CD14-positive monocyte (primary cell): ENCODE measurements at regions not wholly inside any gene's neighbourhood (a gene's known extent, or its start where the extent isn't known, plus 50 kb on each side); places are given as distances from the start of the nearest gene placed in this dataset.

Experiments
- DNase-seq, 3 donors: peaks; one replicate each; pipeline ENCODE4 v3.0.0-alpha.2; 2011 to 2022
- H2AFZ ChIP-seq: 2 replicates; pipeline ENCODE4 v1.6.0; 2012; ENCODE audit warnings: mild to moderate bottlenecking, low read depth, low read length, inconsistent platforms; ENCODE audit not compliant: insufficient read depth, poor library complexity, severe bottlenecking
- H3K27ac ChIP-seq, 2 donors: 1 replicate in 1 of 2; 2 replicates in 1 of 2; pipeline ENCODE4 v1.5.1; 2012 to 2013; ENCODE audit warnings: low read length in 2 of 2, control low read depth in 1 of 2, inconsistent platforms in 1 of 2, low read depth in 1 of 2, mild to moderate bottlenecking in 1 of 2
- H3K27me3 ChIP-seq, 2 donors: one replicate each; pipeline versions ENCODE4 v1.6.0 to v1.6.1; 2011 to 2013; ENCODE audit warnings: low read length in 2 of 2; ENCODE audit not compliant: control insufficient read depth in 2 of 2, insufficient read depth in 2 of 2
- H3K36me3 ChIP-seq, 2 donors: replicated peaks in 1 of 2; 1 replicate in 1 of 2; 2 replicates in 1 of 2; pipeline versions ENCODE4 v1.5.1 to v1.6.1; 2012 to 2013; ENCODE audit warnings: low read length in 2 of 2, control low read depth in 1 of 2, inconsistent platforms in 1 of 2, mild to moderate bottlenecking in 1 of 2; ENCODE audit not compliant: insufficient read depth in 2 of 2, control insufficient read depth in 1 of 2
- H3K4me1 ChIP-seq, 2 donors: 1 replicate in 1 of 2; 2 replicates in 1 of 2; pipeline versions ENCODE4 v1.5.1 to v1.6.1; 2012 to 2013; ENCODE audit warnings: low read length in 2 of 2, control low read depth in 1 of 2, inconsistent platforms in 1 of 2, mild to moderate bottlenecking in 1 of 2, moderate library complexity in 1 of 2; ENCODE audit not compliant: insufficient read depth in 2 of 2, control insufficient read depth in 1 of 2
- H3K4me2 ChIP-seq: replicated peaks from 2 replicates; pipeline ENCODE3; 2012; ENCODE audit warnings: low read length, moderate library complexity, mild to moderate bottlenecking; ENCODE audit not compliant: poor library complexity, severe bottlenecking; ENCODE audit errors: extremely low read depth
- H3K4me3 ChIP-seq, 3 experiments: fragments of 200-600 bp in 1 of 3; sonication (generic) in 1 of 3; replicated peaks in 1 of 3; 1 replicate in 2 of 3; 2 replicates in 1 of 3; pipeline ENCODE4 v1.5.1; 2011 to 2013; ENCODE audit warnings: low read length in 3 of 3, mild to moderate bottlenecking in 3 of 3, control low read depth in 2 of 3, low read depth in 2 of 3, inconsistent platforms in 1 of 3, moderate library complexity in 1 of 3
- H3K79me2 ChIP-seq: 2 replicates; pipeline ENCODE4 v1.6.0; 2012; ENCODE audit warnings: mild to moderate bottlenecking, control low read depth, inconsistent platforms, low read length, moderate library complexity; ENCODE audit not compliant: insufficient read depth
- H3K9ac ChIP-seq: 2 replicates; pipeline ENCODE4 v1.6.0; 2017; ENCODE audit warnings: low read length, mild to moderate bottlenecking; ENCODE audit not compliant: insufficient read depth, poor library complexity, severe bottlenecking
- H3K9me3 ChIP-seq, 2 donors: replicated peaks in 1 of 2; 1 replicate in 1 of 2; 2 replicates in 1 of 2; pipeline versions ENCODE4 v1.5.1 to v1.6.1; 2012 to 2013; ENCODE audit warnings: low read length in 2 of 2, control low read depth in 1 of 2; ENCODE audit not compliant: control insufficient read depth in 1 of 2, insufficient read depth in 1 of 2
- H4K20me1 ChIP-seq: 2 replicates; pipeline ENCODE4 v1.6.0; 2012; ENCODE audit warnings: mild to moderate bottlenecking, low read length, control low read depth, moderate library complexity; ENCODE audit not compliant: insufficient read depth
- H3K27ac Mint-ChIP-seq, 7 donors: one replicate each; pipeline ENCODE4 v1.8.0; 2020; ENCODE audit warnings: mild to moderate bottlenecking in 7 of 7, mixed read lengths in 7 of 7, moderate library complexity in 6 of 7, inconsistent platforms in 2 of 7
- H3K27me3 Mint-ChIP-seq, 3 donors: one replicate each; pipeline ENCODE4 v1.8.0; 2021 to 2022; ENCODE audit warnings: low read depth in 3 of 3, mild to moderate bottlenecking in 3 of 3, mixed read lengths in 3 of 3, moderate library complexity in 3 of 3, inconsistent platforms in 1 of 3
- H3K36me3 Mint-ChIP-seq, 2 donors: one replicate each; pipeline ENCODE4 v1.8.0; 2020; ENCODE audit warnings: mixed read lengths in 2 of 2, inconsistent platforms in 1 of 2, mild to moderate bottlenecking in 1 of 2
- H3K4me1 Mint-ChIP-seq: one replicate; pipeline ENCODE4 v1.8.0; 2020; ENCODE audit warnings: mild to moderate bottlenecking, mixed read lengths
- H3K4me3 Mint-ChIP-seq, 2 donors: one replicate each; pipeline ENCODE4 v1.8.0; 2020; ENCODE audit warnings: mild to moderate bottlenecking in 2 of 2, mixed read lengths in 2 of 2, moderate library complexity in 1 of 2
- H3K9me3 Mint-ChIP-seq, 7 donors: one replicate each; pipeline ENCODE4 v1.8.0; 2020 to 2022; ENCODE audit warnings: mixed read lengths in 7 of 7, mild to moderate bottlenecking in 6 of 7, moderate library complexity in 6 of 7, inconsistent platforms in 2 of 7
- WGBS: methylation state at CpG from one replicate; pipeline ENCODE4 v1.1.5; 2013; ENCODE audit warnings: missing lambda C conversion rate; ENCODE audit not compliant: insufficient coverage; 5-methylcytosine and 5-hydroxymethylcytosine counted together
- intact Hi-C, 2 donors: fragments of 100-400 bp; cut with micrococcal nuclease; formaldehyde crosslinking; loops; one replicate each; pipeline versions ENCODE4 v1.15.0 to v1.15.1; 2023
- TF ChIP-seq, protein P1 (sequence below): fragments of 200-600 bp; IDR thresholded peaks from one replicate; pipeline ENCODE4 v1.8.0; 2022; ENCODE audit warnings: antibody characterized with exemption, mild to moderate bottlenecking

DNA sequence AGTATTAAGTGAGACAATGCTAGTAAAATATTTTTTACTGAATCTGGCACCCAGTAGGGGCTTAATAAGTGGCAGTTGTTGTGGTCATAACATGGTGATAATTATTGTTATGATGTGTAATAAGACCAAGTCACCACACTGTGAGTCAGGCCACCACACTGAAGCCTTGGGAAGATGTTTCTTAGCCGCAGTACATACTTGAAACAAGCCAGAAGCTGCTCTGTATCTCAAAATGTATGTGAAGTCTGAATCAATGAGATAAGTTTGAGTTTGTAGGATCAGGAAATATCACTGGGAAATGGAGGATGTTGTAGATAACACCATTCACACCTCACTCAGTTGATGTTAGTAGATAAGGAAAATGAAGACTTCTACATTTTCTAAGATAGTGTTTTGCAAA lies 51.3 kb upstream of the PTPN3 start:
- H3K4me1 Mint-ChIP-seq = no peaks in the 10 kb centered on the region
- DNase-seq = no peak
- no peak overlapping the region for H3K27ac Mint-ChIP-seq
- H3K27ac ChIP-seq = no peak overlapping the region
- no peak overlapping the region for H3K4me3 Mint-ChIP-seq
- H3K9me3 Mint-ChIP-seq = peaks cover 6 to 23% (median 17%) of the 10 kb centered on the region in 7 donors
- H3K36me3 ChIP-seq = no peaks in the 10 kb centered on the region
- no peak overlapping the region for H2AFZ ChIP-seq
- no peak overlapping the region for H3K4me2 ChIP-seq
- no peaks in the 10 kb centered on the region for H3K79me2 ChIP-seq
- peaks cover 4 to 6% (median 5%) of the 10 kb centered on the region in 3 donors for H3K27me3 Mint-ChIP-seq
- no peaks in the 10 kb centered on the region for H3K36me3 Mint-ChIP-seq
- no peak overlapping the region for H3K4me3 ChIP-seq
- no peaks in the 10 kb centered on the region for H4K20me1 ChIP-seq
- intact Hi-C loops = no loop called here
- peaks cover 0 to 14% of the 10 kb centered on the region in 2 donors for H3K9me3 ChIP-seq
- TF ChIP-seq, protein P1, sequence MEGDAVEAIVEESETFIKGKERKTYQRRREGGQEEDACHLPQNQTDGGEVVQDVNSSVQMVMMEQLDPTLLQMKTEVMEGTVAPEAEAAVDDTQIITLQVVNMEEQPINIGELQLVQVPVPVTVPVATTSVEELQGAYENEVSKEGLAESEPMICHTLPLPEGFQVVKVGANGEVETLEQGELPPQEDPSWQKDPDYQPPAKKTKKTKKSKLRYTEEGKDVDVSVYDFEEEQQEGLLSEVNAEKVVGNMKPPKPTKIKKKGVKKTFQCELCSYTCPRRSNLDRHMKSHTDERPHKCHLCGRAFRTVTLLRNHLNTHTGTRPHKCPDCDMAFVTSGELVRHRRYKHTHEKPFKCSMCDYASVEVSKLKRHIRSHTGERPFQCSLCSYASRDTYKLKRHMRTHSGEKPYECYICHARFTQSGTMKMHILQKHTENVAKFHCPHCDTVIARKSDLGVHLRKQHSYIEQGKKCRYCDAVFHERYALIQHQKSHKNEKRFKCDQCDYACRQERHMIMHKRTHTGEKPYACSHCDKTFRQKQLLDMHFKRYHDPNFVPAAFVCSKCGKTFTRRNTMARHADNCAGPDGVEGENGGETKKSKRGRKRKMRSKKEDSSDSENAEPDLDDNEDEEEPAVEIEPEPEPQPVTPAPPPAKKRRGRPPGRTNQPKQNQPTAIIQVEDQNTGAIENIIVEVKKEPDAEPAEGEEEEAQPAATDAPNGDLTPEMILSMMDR = no peak
- no peak overlapping the region for H3K9ac ChIP-seq
- peaks cover 0 to 2% of the 10 kb centered on the region in 2 donors for H3K27me3 ChIP-seq
- no peaks in the 10 kb centered on the region for H3K4me1 ChIP-seq
- no CpG with 5 or more reads among the region's 1 CpG for WGBS

DNA sequence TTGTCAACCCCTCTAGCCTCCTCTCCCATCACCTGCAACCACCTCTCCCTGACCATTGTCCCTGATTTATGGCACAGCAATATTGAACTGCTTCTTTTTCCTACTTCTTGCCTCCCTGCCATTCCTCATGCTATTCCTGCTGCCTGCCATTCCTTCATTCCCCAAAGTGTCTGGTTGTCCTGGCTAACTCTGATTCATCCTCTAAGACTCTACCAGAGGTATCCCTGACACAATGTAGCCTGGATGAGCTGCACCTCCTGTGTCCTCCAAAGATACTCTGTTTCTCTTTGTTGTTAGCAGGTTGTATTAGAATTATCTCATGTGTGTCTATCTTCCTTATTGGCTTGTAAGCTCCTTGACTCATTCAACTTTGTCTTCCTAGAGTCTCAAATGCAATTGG lies 53.5 kb upstream of the PTPN3 start:
- H3K9ac ChIP-seq = no peak overlapping the region
- TF ChIP-seq, protein P1 = no peak
- intact Hi-C loops = no loop called here

More for the DNA sequence above, 53.5 kb upstream of the PTPN3 start:
- Histone ChIP-seq H3K4me3 (no peak overlapping the region), H3K27ac (no peak overlapping the region), H3K9me3 (peaks cover 0 to 3% of the 10 kb centered on the region in 2 donors), H3K4me2 (no peak overlapping the region), H3K4me1 (no peaks in the 10 kb centered on the region), H3K27me3 (peaks cover 0 to 2% of the 10 kb centered on the region in 2 donors), H4K20me1 (no peaks in the 10 kb centered on the region), H2AFZ (no peak overlapping the region), H3K79me2 (no peaks in the 10 kb centered on the region), H3K36me3 (no peaks in the 10 kb centered on the region)
- peaks cover 6 to 14% (median 6%) of the 10 kb centered on the region in 7 donors for H3K9me3 Mint-ChIP-seq
- H3K27ac Mint-ChIP-seq = no peak overlapping the region
- no peaks in the 10 kb centered on the region for H3K4me1 Mint-ChIP-seq
- no peaks in the 10 kb centered on the region for H3K36me3 Mint-ChIP-seq
- no peak overlapping the region for H3K4me3 Mint-ChIP-seq
- DNase-seq = no peak
- peaks cover 4 to 8% (median 8%) of the 10 kb centered on the region in 3 donors for H3K27me3 Mint-ChIP-seq
